ENCODE measurements at regions not wholly inside any gene's neighbourhood (a gene's known extent, or its start where the extent isn't known, plus 50 kb on each side); places are given as distances from the start of the nearest gene placed in this dataset.

GRCh38 chr13:21757763-21758162, 86.9 kb downstream of the FGF9 start:
- H3K27ac ChIP-seq (ENCODE audit: low read length), result no peak overlapping the region
- no peaks in the 10 kb centered on the region for H3K27me3 ChIP-seq (ENCODE audit: control insufficient read depth, insufficient read depth, low read length)
- no peaks in the 10 kb centered on the region for H3K9me3 ChIP-seq (ENCODE audit: control insufficient read depth, low read depth, low read length)
- H3K4me3 ChIP-seq (ENCODE audit: low read length), result no peak overlapping the region
- peaks cover 11% of the 10 kb centered on the region for H3K4me1 ChIP-seq (ENCODE audit: control insufficient read depth, low read depth, low read length)
- H3K9ac ChIP-seq (ENCODE audit: low read length), result no peak overlapping the region
- H3K36me3 ChIP-seq (ENCODE audit: control insufficient read depth, low read depth, low read length), result no peaks in the 10 kb centered on the region

DNA sequence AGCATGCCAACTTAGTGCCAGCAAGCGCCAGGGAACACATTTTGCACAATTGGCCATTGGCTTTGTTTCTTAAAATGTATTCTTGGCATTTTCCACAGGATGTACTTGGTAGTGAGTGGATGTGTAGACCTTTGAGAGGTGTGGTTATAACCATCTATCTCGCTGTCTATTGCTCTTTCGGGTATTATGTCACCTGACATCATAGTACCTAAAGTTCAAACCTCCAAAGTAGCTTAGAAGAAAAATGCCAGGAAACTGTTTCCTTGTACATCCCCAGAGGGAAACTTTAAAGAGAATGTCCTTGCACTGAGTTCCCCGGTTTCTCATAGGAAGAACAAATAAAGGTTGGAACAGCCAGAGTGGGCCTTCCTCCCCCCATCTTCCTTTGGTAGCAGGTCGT, 87.6 kb downstream of the FGF9 start:
- H3K4me1 ChIP-seq (ENCODE audit: control insufficient read depth, low read depth, low read length), result peaks cover 11% of the 10 kb centered on the region
- no peaks in the 10 kb centered on the region for H3K9me3 ChIP-seq (ENCODE audit: control insufficient read depth, low read depth, low read length)
- no peak overlapping the region for H3K27ac ChIP-seq (ENCODE audit: low read length)
- no peak overlapping the region for H3K4me3 ChIP-seq (ENCODE audit: low read length)
- no peaks in the 10 kb centered on the region for H3K27me3 ChIP-seq (ENCODE audit: control insufficient read depth, insufficient read depth, low read length)
- no peak overlapping the region for H3K9ac ChIP-seq (ENCODE audit: low read length)
- no peaks in the 10 kb centered on the region for H3K36me3 ChIP-seq (ENCODE audit: control insufficient read depth, low read depth, low read length)

DNA sequence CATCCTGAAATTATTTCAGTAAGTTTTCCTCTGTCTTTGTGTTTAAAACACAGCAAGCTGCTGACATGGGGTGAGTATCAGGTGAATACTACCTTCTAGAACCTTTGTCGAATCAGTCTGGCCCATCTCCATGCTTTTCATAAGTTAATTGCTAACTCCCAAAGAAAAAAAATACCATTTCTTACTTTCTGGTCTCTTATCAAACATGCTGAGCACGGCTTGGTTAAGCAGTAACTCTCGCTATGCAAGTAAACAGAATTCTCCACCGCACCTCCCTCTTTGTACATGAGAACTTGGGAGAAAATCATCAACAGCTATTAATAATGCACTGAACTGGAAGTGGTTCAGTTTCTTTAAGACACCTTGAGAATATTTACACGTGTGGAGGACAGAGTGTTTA, 88.6 kb downstream of the FGF9 start:
- no peaks in the 10 kb centered on the region for H3K9me3 ChIP-seq (ENCODE audit: control insufficient read depth, low read depth, low read length)
- H3K36me3 ChIP-seq (ENCODE audit: control insufficient read depth, low read depth, low read length), result no peaks in the 10 kb centered on the region
- no peak overlapping the region for H3K4me3 ChIP-seq (ENCODE audit: low read length)
- no peak overlapping the region for H3K27ac ChIP-seq (ENCODE audit: low read length)
- H3K4me1 ChIP-seq (ENCODE audit: control insufficient read depth, low read depth, low read length), result peaks cover 11% of the 10 kb centered on the region
- no peaks in the 10 kb centered on the region for H3K27me3 ChIP-seq (ENCODE audit: control insufficient read depth, insufficient read depth, low read length)
- H3K9ac ChIP-seq (ENCODE audit: low read length), result no peak overlapping the region

DNA sequence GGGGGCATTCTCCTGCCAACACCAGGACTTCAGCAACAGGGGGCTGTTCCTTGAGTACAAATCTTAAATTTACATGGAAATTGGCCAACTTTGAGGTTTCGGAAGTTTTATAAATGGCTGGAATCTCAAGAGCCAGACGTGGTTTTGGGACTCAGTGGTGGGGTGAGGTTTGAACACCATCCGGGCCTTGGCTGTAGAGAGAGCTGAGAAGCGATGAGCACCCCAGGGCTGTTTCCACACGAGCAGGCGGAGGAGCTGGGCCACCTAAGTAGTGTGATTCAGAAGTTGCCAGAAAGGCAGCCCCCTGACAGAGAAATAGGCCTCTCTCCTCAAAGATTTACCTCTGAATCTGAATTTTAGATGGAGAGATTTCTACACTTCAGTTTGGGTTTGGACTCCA, 89.0 kb downstream of the FGF9 start:
- Histone ChIP-seq H3K36me3 (ENCODE audit: control insufficient read depth, low read depth, low read length) (no peaks in the 10 kb centered on the region), H3K4me1 (ENCODE audit: control insufficient read depth, low read depth, low read length) (peaks cover 9% of the 10 kb centered on the region), H3K27me3 (ENCODE audit: control insufficient read depth, insufficient read depth, low read length) (no peaks in the 10 kb centered on the region), H3K9me3 (ENCODE audit: control insufficient read depth, low read depth, low read length) (no peaks in the 10 kb centered on the region), H3K27ac (ENCODE audit: low read length) (no peak overlapping the region), H3K4me3 (ENCODE audit: low read length) (no peak overlapping the region), H3K9ac (ENCODE audit: low read length) (no peak overlapping the region)

- H3K9me3 ChIP-seq (ENCODE audit: control insufficient read depth, low read depth, low read length), result no peaks in the 10 kb centered on the region
- H3K27me3 ChIP-seq (ENCODE audit: control insufficient read depth, insufficient read depth, low read length), result no peaks in the 10 kb centered on the region
- no peak overlapping the region for H3K9ac ChIP-seq (ENCODE audit: low read length)
- no peak overlapping the region for H3K4me3 ChIP-seq (ENCODE audit: low read length)
- no peaks in the 10 kb centered on the region for H3K36me3 ChIP-seq (ENCODE audit: control insufficient read depth, low read depth, low read length)
- peaks cover 5% of the 10 kb centered on the region for H3K4me1 ChIP-seq (ENCODE audit: control insufficient read depth, low read depth, low read length)
- no peak overlapping the region for H3K27ac ChIP-seq (ENCODE audit: low read length)
These were observed 90.9 kb downstream of the FGF9 start for GRCh38 chr13:21761770-21762169.

GRCh38 chr13:21762512-21762911, 91.6 kb downstream of the FGF9 start:
- peaks cover 5% of the 10 kb centered on the region for H3K4me1 ChIP-seq (ENCODE audit: control insufficient read depth, low read depth, low read length)
- H3K36me3 ChIP-seq (ENCODE audit: control insufficient read depth, low read depth, low read length), result no peaks in the 10 kb centered on the region
- no peaks in the 10 kb centered on the region for H3K27me3 ChIP-seq (ENCODE audit: control insufficient read depth, insufficient read depth, low read length)
- no peak overlapping the region for H3K9ac ChIP-seq (ENCODE audit: low read length)
- H3K9me3 ChIP-seq (ENCODE audit: control insufficient read depth, low read depth, low read length), result no peaks in the 10 kb centered on the region
- no peak overlapping the region for H3K27ac ChIP-seq (ENCODE audit: low read length)
- no peak overlapping the region for H3K4me3 ChIP-seq (ENCODE audit: low read length)

- Histone ChIP-seq H3K27me3 (ENCODE audit: control insufficient read depth, insufficient read depth, low read length) (no peaks in the 10 kb centered on the region), H3K36me3 (ENCODE audit: control insufficient read depth, low read depth, low read length) (no peaks in the 10 kb centered on the region), H3K9me3 (ENCODE audit: control insufficient read depth, low read depth, low read length) (no peaks in the 10 kb centered on the region), H3K9ac (ENCODE audit: low read length) (no peak overlapping the region), H3K27ac (ENCODE audit: low read length) (no peak overlapping the region), H3K4me3 (ENCODE audit: low read length) (no peak overlapping the region), H3K4me1 (ENCODE audit: control insufficient read depth, low read depth, low read length) (no peaks in the 10 kb centered on the region)
These were observed 96.2 kb downstream of the FGF9 start for GRCh38 chr13:21767032-21767431.

GRCh38 chr13:21771075-21771474, 100.2 kb downstream of the FGF9 start:
- Histone ChIP-seq H3K9me3 (ENCODE audit: control insufficient read depth, low read depth, low read length) (no peaks in the 10 kb centered on the region), H3K4me3 (ENCODE audit: low read length) (no peak overlapping the region), H3K27ac (ENCODE audit: low read length) (no peak overlapping the region), H3K27me3 (ENCODE audit: control insufficient read depth, insufficient read depth, low read length) (no peaks in the 10 kb centered on the region), H3K4me1 (ENCODE audit: control insufficient read depth, low read depth, low read length) (no peaks in the 10 kb centered on the region), H3K9ac (ENCODE audit: low read length) (no peak overlapping the region), H3K36me3 (ENCODE audit: control insufficient read depth, low read depth, low read length) (no peaks in the 10 kb centered on the region)

DNA sequence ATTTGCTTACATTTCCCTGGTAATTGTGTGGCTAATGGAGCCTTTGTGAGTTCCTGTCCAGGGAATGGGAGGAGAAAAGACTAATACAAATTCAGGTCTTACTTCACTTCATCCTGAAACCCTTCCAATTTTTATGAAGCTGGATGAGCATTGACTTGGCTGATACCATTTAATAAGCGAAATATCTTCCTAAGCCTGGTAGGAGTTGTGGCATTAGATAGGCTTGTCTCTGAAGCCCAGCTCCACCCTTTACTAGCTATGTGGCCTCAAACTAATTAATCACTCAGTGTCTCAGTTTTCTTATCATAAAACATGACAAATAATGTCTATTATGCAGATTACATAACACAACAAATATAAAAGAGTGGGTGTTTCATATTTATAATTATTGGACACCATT, 106.3 kb downstream of the FGF9 start:
- Histone ChIP-seq H3K4me3 (ENCODE audit: low read length) (no peak overlapping the region), H3K9me3 (ENCODE audit: control insufficient read depth, low read depth, low read length) (no peaks in the 10 kb centered on the region), H3K36me3 (ENCODE audit: control insufficient read depth, low read depth, low read length) (no peaks in the 10 kb centered on the region), H3K27me3 (ENCODE audit: control insufficient read depth, insufficient read depth, low read length) (no peaks in the 10 kb centered on the region), H3K4me1 (ENCODE audit: control insufficient read depth, low read depth, low read length) (no peaks in the 10 kb centered on the region), H3K9ac (ENCODE audit: low read length) (no peak overlapping the region), H3K27ac (ENCODE audit: low read length) (no peak overlapping the region)

DNA sequence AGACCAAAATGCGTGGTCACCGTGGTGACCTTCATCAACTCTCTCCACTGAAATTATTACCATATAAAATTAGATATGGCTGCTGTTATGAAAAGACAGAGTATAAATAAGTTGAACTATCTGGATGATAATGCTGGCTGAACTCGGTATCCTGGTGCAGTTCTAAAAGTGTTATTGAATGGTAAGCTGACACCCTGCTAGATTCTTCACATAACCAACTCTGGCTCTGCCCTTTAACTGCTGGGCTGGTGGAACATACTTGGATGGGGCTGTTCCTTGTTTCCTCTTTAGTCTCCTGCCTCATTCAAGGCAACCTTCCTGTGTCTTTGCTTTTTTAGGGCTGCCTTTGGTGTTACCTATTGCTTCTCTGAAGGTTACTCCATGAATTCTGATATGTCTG, 106.9 kb downstream of the FGF9 start:
- no peak overlapping the region for H3K9ac ChIP-seq (ENCODE audit: low read length)
- no peak overlapping the region for H3K4me3 ChIP-seq (ENCODE audit: low read length)

DNA sequence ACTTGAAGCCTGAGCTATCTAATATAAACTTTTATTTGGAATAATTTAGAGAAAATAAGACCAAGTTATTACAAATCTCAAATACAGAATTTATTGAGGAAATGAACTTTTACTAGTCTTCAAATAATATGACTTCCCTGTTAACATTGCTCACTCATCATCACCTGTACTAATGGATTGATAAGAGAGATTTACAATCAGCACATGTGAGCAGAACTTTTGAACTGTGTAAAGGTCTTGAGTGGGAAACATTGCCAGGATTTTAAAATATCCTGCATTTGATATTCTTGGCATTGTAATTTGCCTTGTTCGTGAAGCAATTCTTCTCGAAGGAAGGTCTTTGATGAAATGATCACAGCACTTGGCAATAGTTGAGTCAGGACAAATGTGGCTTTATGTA, 111.9 kb downstream of the FGF9 start:
- Histone ChIP-seq H3K27ac (ENCODE audit: low read length) (no peak overlapping the region), H3K4me3 (ENCODE audit: low read length) (no peak overlapping the region), H3K27me3 (ENCODE audit: control insufficient read depth, insufficient read depth, low read length) (no peaks in the 10 kb centered on the region), H3K9ac (ENCODE audit: low read length) (no peak overlapping the region), H3K9me3 (ENCODE audit: control insufficient read depth, low read depth, low read length) (no peaks in the 10 kb centered on the region), H3K36me3 (ENCODE audit: control insufficient read depth, low read depth, low read length) (no peaks in the 10 kb centered on the region), H3K4me1 (ENCODE audit: control insufficient read depth, low read depth, low read length) (no peaks in the 10 kb centered on the region)

More for the DNA sequence above, 106.9 kb downstream of the FGF9 start:
- Histone ChIP-seq H3K36me3 (ENCODE audit: control insufficient read depth, low read depth, low read length) (no peaks in the 10 kb centered on the region), H3K27me3 (ENCODE audit: control insufficient read depth, insufficient read depth, low read length) (no peaks in the 10 kb centered on the region), H3K9me3 (ENCODE audit: control insufficient read depth, low read depth, low read length) (no peaks in the 10 kb centered on the region), H3K27ac (ENCODE audit: low read length) (no peak overlapping the region), H3K4me1 (ENCODE audit: control insufficient read depth, low read depth, low read length) (no peaks in the 10 kb centered on the region)

DNA sequence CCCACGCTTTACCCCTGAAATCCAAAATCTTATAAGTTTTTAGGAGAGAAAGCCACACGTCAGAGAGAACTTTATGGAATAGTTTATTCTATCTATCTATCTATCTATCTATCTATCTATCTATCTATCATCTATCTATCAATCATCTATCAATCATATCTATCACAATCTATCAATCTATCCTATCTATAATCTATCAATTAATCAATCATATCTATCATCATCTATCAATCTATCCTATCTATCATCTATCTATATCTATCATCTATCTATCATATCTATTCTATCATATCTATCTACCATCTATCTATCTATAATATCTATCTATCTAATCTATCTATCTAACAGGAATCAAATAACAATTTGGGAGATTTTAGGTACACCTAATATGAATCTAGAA, 115.1 kb downstream of the FGF9 start:
- H3K36me3 ChIP-seq (ENCODE audit: control insufficient read depth, low read depth, low read length), result no peaks in the 10 kb centered on the region
- H3K9me3 ChIP-seq (ENCODE audit: control insufficient read depth, low read depth, low read length), result no peaks in the 10 kb centered on the region
- H3K4me3 ChIP-seq (ENCODE audit: low read length), result no peak overlapping the region
- no peaks in the 10 kb centered on the region for H3K27me3 ChIP-seq (ENCODE audit: control insufficient read depth, insufficient read depth, low read length)
- no peaks in the 10 kb centered on the region for H3K4me1 ChIP-seq (ENCODE audit: control insufficient read depth, low read depth, low read length)
- H3K27ac ChIP-seq (ENCODE audit: low read length), result no peak overlapping the region
- H3K9ac ChIP-seq (ENCODE audit: low read length), result no peak overlapping the region
